ENCODE measurements at regions not wholly inside any gene's neighbourhood (a gene's known extent, or its start where the extent isn't known, plus 50 kb on each side); places are given as distances from the start of the nearest gene placed in this dataset.

GRCh38 chr12:89165703-89166102 lies 186.6 kb downstream of the DUSP6 start (continued):
- no peak for TF ChIP-seq EZH2 (IDR thresholded peaks at IDR 0.05; ENCODE audit: borderline replicate concordance, insufficient read depth, low read length, poor library complexity, severe bottlenecking)
- TF ChIP-seq MXI1 (conservative IDR thresholded peaks at IDR 0.05; ENCODE audit: poor library complexity, severe bottlenecking) = no peak

DNA sequence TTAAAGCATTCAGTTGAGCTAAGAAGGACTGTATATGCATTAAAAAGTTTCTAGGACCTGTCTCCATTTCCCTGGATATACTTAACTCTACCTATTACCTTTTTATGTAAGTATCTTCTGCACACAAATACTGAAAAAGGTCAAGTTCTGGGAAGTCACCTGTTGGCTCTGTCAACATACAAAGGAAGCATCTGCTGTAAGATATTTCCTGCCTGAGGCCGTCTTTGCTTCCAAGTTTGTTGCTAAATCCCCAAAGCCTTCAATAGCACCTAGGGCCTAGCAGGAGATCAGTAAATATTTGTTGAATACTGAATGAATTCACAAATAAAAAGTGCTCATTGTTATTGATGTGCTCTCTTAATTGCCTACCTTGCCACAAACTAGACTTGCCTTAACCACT lies 188.4 kb downstream of the DUSP6 start:
- Histone ChIP-seq H3K36me3 (ENCODE audit: insufficient read depth, low read length) (no peaks in the 10 kb centered on the region), H3K27me3 (ENCODE audit: insufficient read depth, low read depth, low read length) (no peaks in the 10 kb centered on the region), H3K9me2 (ENCODE audit: insufficient read depth, low read length) (no peaks in the 10 kb centered on the region), H3K27ac (ENCODE audit: low read length) (no peak overlapping the region), H3K9me3 (ENCODE audit: low read length) (no peaks in the 10 kb centered on the region), H3K4me2 (ENCODE audit: low read length) (no peak overlapping the region), H3K4me3 (ENCODE audit: low read length) (no peak overlapping the region), H4K20me1 (ENCODE audit: insufficient read depth) (no peaks in the 10 kb centered on the region), H3K9ac (ENCODE audit: low read length) (no peak overlapping the region), H3F3A (ENCODE audit: insufficient read depth, low read length, poor library complexity, severe bottlenecking) (no peaks in the 10 kb centered on the region), H2AFZ (ENCODE audit: low read depth, low read length) (no peak overlapping the region), H3K79me2 (replicated peaks; ENCODE audit: insufficient read depth, low read length) (no peaks in the 10 kb centered on the region)
- TF ChIP-seq, protein P1, sequence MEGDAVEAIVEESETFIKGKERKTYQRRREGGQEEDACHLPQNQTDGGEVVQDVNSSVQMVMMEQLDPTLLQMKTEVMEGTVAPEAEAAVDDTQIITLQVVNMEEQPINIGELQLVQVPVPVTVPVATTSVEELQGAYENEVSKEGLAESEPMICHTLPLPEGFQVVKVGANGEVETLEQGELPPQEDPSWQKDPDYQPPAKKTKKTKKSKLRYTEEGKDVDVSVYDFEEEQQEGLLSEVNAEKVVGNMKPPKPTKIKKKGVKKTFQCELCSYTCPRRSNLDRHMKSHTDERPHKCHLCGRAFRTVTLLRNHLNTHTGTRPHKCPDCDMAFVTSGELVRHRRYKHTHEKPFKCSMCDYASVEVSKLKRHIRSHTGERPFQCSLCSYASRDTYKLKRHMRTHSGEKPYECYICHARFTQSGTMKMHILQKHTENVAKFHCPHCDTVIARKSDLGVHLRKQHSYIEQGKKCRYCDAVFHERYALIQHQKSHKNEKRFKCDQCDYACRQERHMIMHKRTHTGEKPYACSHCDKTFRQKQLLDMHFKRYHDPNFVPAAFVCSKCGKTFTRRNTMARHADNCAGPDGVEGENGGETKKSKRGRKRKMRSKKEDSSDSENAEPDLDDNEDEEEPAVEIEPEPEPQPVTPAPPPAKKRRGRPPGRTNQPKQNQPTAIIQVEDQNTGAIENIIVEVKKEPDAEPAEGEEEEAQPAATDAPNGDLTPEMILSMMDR (IDR thresholded peaks at IDR 0.05; ENCODE audit: poor library complexity, severe bottlenecking) = no peak
- TF ChIP-seq EZH2 (IDR thresholded peaks at IDR 0.05; ENCODE audit: borderline replicate concordance, insufficient read depth, low read length, poor library complexity, severe bottlenecking) (no peak), EP300 (conservative IDR thresholded peaks at IDR 0.05; ENCODE audit: poor library complexity, severe bottlenecking) (no peak), POLR2AphosphoS5 (IDR thresholded peaks at IDR 0.05) (no peak), TAF1 (IDR thresholded peaks at IDR 0.05; ENCODE audit: low read depth) (no peak), MXI1 (conservative IDR thresholded peaks at IDR 0.05; ENCODE audit: poor library complexity, severe bottlenecking) (no peak), SMC3 (conservative IDR thresholded peaks at IDR 0.05; ENCODE audit: poor library complexity) (no peak), RAD21 (conservative IDR thresholded peaks at IDR 0.05) (no peak)
- TF ChIP-seq, protein P2, sequence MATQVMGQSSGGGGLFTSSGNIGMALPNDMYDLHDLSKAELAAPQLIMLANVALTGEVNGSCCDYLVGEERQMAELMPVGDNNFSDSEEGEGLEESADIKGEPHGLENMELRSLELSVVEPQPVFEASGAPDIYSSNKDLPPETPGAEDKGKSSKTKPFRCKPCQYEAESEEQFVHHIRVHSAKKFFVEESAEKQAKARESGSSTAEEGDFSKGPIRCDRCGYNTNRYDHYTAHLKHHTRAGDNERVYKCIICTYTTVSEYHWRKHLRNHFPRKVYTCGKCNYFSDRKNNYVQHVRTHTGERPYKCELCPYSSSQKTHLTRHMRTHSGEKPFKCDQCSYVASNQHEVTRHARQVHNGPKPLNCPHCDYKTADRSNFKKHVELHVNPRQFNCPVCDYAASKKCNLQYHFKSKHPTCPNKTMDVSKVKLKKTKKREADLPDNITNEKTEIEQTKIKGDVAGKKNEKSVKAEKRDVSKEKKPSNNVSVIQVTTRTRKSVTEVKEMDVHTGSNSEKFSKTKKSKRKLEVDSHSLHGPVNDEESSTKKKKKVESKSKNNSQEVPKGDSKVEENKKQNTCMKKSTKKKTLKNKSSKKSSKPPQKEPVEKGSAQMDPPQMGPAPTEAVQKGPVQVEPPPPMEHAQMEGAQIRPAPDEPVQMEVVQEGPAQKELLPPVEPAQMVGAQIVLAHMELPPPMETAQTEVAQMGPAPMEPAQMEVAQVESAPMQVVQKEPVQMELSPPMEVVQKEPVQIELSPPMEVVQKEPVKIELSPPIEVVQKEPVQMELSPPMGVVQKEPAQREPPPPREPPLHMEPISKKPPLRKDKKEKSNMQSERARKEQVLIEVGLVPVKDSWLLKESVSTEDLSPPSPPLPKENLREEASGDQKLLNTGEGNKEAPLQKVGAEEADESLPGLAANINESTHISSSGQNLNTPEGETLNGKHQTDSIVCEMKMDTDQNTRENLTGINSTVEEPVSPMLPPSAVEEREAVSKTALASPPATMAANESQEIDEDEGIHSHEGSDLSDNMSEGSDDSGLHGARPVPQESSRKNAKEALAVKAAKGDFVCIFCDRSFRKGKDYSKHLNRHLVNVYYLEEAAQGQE (IDR thresholded peaks at IDR 0.05; ENCODE audit: borderline replicate concordance) = no peak

- H2AFZ ChIP-seq (ENCODE audit: low read depth, low read length) = no peak overlapping the region
- no peaks in the 10 kb centered on the region for H3K36me3 ChIP-seq (ENCODE audit: insufficient read depth, low read length)
- no peaks in the 10 kb centered on the region for H3K27me3 ChIP-seq (ENCODE audit: insufficient read depth, low read depth, low read length)
- no peaks in the 10 kb centered on the region for H3F3A ChIP-seq (ENCODE audit: insufficient read depth, low read length, poor library complexity, severe bottlenecking)
- no peaks in the 10 kb centered on the region for H4K20me1 ChIP-seq (ENCODE audit: insufficient read depth)
- H3K9me2 ChIP-seq (ENCODE audit: insufficient read depth, low read length) = no peaks in the 10 kb centered on the region
- TF ChIP-seq RAD21 (conservative IDR thresholded peaks at IDR 0.05) (no peak), SMC3 (conservative IDR thresholded peaks at IDR 0.05; ENCODE audit: poor library complexity) (no peak), EP300 (conservative IDR thresholded peaks at IDR 0.05; ENCODE audit: poor library complexity, severe bottlenecking) (no peak), EZH2 (IDR thresholded peaks at IDR 0.05; ENCODE audit: borderline replicate concordance, insufficient read depth, low read length, poor library complexity, severe bottlenecking) (no peak), POLR2AphosphoS5 (IDR thresholded peaks at IDR 0.05) (no peak), TAF1 (IDR thresholded peaks at IDR 0.05; ENCODE audit: low read depth) (no peak), MXI1 (conservative IDR thresholded peaks at IDR 0.05; ENCODE audit: poor library complexity, severe bottlenecking) (no peak)
- TF ChIP-seq, protein P2 (IDR thresholded peaks at IDR 0.05; ENCODE audit: borderline replicate concordance) = no peak
- TF ChIP-seq, protein P1 (IDR thresholded peaks at IDR 0.05; ENCODE audit: poor library complexity, severe bottlenecking) = no peak
- H3K4me3 ChIP-seq (ENCODE audit: low read length) = no peak overlapping the region
- no peaks in the 10 kb centered on the region for H3K79me2 ChIP-seq (replicated peaks; ENCODE audit: insufficient read depth, low read length)
- H3K9me3 ChIP-seq (ENCODE audit: low read length) = no peaks in the 10 kb centered on the region
- no peak overlapping the region for H3K27ac ChIP-seq (ENCODE audit: low read length)
- no peak overlapping the region for H3K9ac ChIP-seq (ENCODE audit: low read length)
- no peak overlapping the region for H3K4me2 ChIP-seq (ENCODE audit: low read length)
These were observed 189.6 kb downstream of the DUSP6 start for GRCh38 chr12:89162589-89163261.
